CD14-positive monocyte (primary cell): ENCODE measurements at regions not wholly inside any gene's neighbourhood (a gene's known extent, or its start where the extent isn't known, plus 50 kb on each side); places are given as distances from the start of the nearest gene placed in this dataset.

Experiments used
- DNase-seq, 3 donors: peaks; one replicate each; pipeline ENCODE4 v3.0.0-alpha.2; 2011 to 2022
- H2AFZ ChIP-seq: 2 replicates; pipeline ENCODE4 v1.6.0; 2012; ENCODE audit warnings: mild to moderate bottlenecking, low read depth, low read length, inconsistent platforms; ENCODE audit not compliant: insufficient read depth, poor library complexity, severe bottlenecking
- H3K27ac ChIP-seq, 2 donors: 1 replicate in 1 of 2; 2 replicates in 1 of 2; pipeline ENCODE4 v1.5.1; 2012 to 2013; ENCODE audit warnings: low read length in 2 of 2, control low read depth in 1 of 2, inconsistent platforms in 1 of 2, low read depth in 1 of 2, mild to moderate bottlenecking in 1 of 2
- H3K27me3 ChIP-seq, 2 donors: one replicate each; pipeline versions ENCODE4 v1.6.0 to v1.6.1; 2011 to 2013; ENCODE audit warnings: low read length in 2 of 2; ENCODE audit not compliant: control insufficient read depth in 2 of 2, insufficient read depth in 2 of 2
- H3K36me3 ChIP-seq, 2 donors: replicated peaks in 1 of 2; 1 replicate in 1 of 2; 2 replicates in 1 of 2; pipeline versions ENCODE4 v1.5.1 to v1.6.1; 2012 to 2013; ENCODE audit warnings: low read length in 2 of 2, control low read depth in 1 of 2, inconsistent platforms in 1 of 2, mild to moderate bottlenecking in 1 of 2; ENCODE audit not compliant: insufficient read depth in 2 of 2, control insufficient read depth in 1 of 2
- H3K4me1 ChIP-seq, 2 donors: 1 replicate in 1 of 2; 2 replicates in 1 of 2; pipeline versions ENCODE4 v1.5.1 to v1.6.1; 2012 to 2013; ENCODE audit warnings: low read length in 2 of 2, control low read depth in 1 of 2, inconsistent platforms in 1 of 2, mild to moderate bottlenecking in 1 of 2, moderate library complexity in 1 of 2; ENCODE audit not compliant: insufficient read depth in 2 of 2, control insufficient read depth in 1 of 2
- H3K4me2 ChIP-seq: replicated peaks from 2 replicates; pipeline ENCODE3; 2012; ENCODE audit warnings: low read length, moderate library complexity, mild to moderate bottlenecking; ENCODE audit not compliant: poor library complexity, severe bottlenecking; ENCODE audit errors: extremely low read depth
- H3K4me3 ChIP-seq, 3 experiments: fragments of 200-600 bp in 1 of 3; sonication (generic) in 1 of 3; replicated peaks in 1 of 3; 1 replicate in 2 of 3; 2 replicates in 1 of 3; pipeline ENCODE4 v1.5.1; 2011 to 2013; ENCODE audit warnings: low read length in 3 of 3, mild to moderate bottlenecking in 3 of 3, control low read depth in 2 of 3, low read depth in 2 of 3, inconsistent platforms in 1 of 3, moderate library complexity in 1 of 3
- H3K79me2 ChIP-seq: 2 replicates; pipeline ENCODE4 v1.6.0; 2012; ENCODE audit warnings: mild to moderate bottlenecking, control low read depth, inconsistent platforms, low read length, moderate library complexity; ENCODE audit not compliant: insufficient read depth
- H3K9ac ChIP-seq: 2 replicates; pipeline ENCODE4 v1.6.0; 2017; ENCODE audit warnings: low read length, mild to moderate bottlenecking; ENCODE audit not compliant: insufficient read depth, poor library complexity, severe bottlenecking
- H3K9me3 ChIP-seq, 2 donors: replicated peaks in 1 of 2; 1 replicate in 1 of 2; 2 replicates in 1 of 2; pipeline versions ENCODE4 v1.5.1 to v1.6.1; 2012 to 2013; ENCODE audit warnings: low read length in 2 of 2, control low read depth in 1 of 2; ENCODE audit not compliant: control insufficient read depth in 1 of 2, insufficient read depth in 1 of 2
- H4K20me1 ChIP-seq: 2 replicates; pipeline ENCODE4 v1.6.0; 2012; ENCODE audit warnings: mild to moderate bottlenecking, low read length, control low read depth, moderate library complexity; ENCODE audit not compliant: insufficient read depth
- H3K27ac Mint-ChIP-seq, 7 donors: one replicate each; pipeline ENCODE4 v1.8.0; 2020; ENCODE audit warnings: mild to moderate bottlenecking in 7 of 7, mixed read lengths in 7 of 7, moderate library complexity in 6 of 7, inconsistent platforms in 2 of 7
- H3K27me3 Mint-ChIP-seq, 3 donors: one replicate each; pipeline ENCODE4 v1.8.0; 2021 to 2022; ENCODE audit warnings: low read depth in 3 of 3, mild to moderate bottlenecking in 3 of 3, mixed read lengths in 3 of 3, moderate library complexity in 3 of 3, inconsistent platforms in 1 of 3
- H3K36me3 Mint-ChIP-seq, 2 donors: one replicate each; pipeline ENCODE4 v1.8.0; 2020; ENCODE audit warnings: mixed read lengths in 2 of 2, inconsistent platforms in 1 of 2, mild to moderate bottlenecking in 1 of 2
- H3K4me1 Mint-ChIP-seq: one replicate; pipeline ENCODE4 v1.8.0; 2020; ENCODE audit warnings: mild to moderate bottlenecking, mixed read lengths
- H3K4me3 Mint-ChIP-seq, 2 donors: one replicate each; pipeline ENCODE4 v1.8.0; 2020; ENCODE audit warnings: mild to moderate bottlenecking in 2 of 2, mixed read lengths in 2 of 2, moderate library complexity in 1 of 2
- H3K9me3 Mint-ChIP-seq, 7 donors: one replicate each; pipeline ENCODE4 v1.8.0; 2020 to 2022; ENCODE audit warnings: mixed read lengths in 7 of 7, mild to moderate bottlenecking in 6 of 7, moderate library complexity in 6 of 7, inconsistent platforms in 2 of 7
- WGBS: methylation state at CpG from one replicate; pipeline ENCODE4 v1.1.5; 2013; ENCODE audit warnings: missing lambda C conversion rate; ENCODE audit not compliant: insufficient coverage; 5-methylcytosine and 5-hydroxymethylcytosine counted together
- intact Hi-C, 2 donors: fragments of 100-400 bp; cut with micrococcal nuclease; formaldehyde crosslinking; loops; one replicate each; pipeline versions ENCODE4 v1.15.0 to v1.15.1; 2023
- TF ChIP-seq, protein P1 (sequence below): fragments of 200-600 bp; IDR thresholded peaks from one replicate; pipeline ENCODE4 v1.8.0; 2022; ENCODE audit warnings: antibody characterized with exemption, mild to moderate bottlenecking

DNA sequence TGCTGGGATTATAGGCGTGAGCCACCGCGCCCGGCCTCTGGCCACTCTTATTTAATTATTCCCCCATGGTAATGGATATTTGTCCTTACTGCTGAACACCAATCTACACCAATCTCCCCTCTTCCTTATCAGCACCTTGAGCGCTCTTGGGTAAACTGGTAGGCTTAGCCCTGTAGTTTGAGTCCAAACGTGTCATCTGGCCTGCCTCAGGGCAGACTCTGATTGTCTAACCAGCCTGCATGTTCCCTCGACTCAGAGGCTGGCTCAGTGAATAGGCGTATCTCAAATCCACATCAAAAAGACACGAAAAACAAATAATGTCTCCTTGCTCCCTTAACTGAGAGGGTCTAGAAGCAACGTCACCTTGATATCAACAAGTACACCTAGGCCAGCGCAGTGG lies 260.9 kb downstream of the TFAP2C start:
- WGBS = 73% methylated on average over 6 of the region's 11 CpGs
- no peak overlapping the region for H3K9ac ChIP-seq

DNA sequence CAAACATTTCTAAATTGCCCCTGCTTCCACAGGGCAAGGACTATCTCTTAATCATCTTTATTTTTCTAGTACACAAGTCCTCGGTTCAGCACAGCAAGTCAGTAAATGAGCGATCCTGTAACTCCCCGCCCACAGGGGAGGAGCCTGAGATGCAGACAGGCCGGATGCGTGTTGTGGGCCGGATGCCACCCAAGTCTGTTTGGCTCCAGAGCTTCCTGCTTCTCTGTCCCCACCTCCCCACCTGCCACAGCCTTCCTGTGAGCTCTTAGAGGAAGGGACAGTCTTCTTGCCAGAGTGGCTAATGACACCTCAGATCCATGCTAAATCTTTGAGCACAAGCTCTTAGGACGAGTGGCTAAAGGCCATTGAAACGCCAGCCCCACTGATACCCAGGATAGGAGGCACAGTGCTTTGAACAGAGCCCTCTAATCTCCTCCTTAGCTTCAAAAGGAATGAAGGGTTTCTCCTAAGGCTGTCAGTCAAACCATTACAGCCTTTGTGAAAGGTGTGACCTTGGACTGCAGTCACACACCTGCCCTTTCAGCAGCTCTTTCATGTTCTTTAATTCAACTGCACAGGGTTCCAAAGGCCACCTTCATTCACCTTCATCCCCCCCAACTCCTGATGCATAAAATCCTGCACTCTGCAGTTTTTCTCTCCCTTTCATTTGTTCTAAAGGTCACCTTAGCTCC lies 264.3 kb downstream of the TFAP2C start:
- TF ChIP-seq, protein P1, sequence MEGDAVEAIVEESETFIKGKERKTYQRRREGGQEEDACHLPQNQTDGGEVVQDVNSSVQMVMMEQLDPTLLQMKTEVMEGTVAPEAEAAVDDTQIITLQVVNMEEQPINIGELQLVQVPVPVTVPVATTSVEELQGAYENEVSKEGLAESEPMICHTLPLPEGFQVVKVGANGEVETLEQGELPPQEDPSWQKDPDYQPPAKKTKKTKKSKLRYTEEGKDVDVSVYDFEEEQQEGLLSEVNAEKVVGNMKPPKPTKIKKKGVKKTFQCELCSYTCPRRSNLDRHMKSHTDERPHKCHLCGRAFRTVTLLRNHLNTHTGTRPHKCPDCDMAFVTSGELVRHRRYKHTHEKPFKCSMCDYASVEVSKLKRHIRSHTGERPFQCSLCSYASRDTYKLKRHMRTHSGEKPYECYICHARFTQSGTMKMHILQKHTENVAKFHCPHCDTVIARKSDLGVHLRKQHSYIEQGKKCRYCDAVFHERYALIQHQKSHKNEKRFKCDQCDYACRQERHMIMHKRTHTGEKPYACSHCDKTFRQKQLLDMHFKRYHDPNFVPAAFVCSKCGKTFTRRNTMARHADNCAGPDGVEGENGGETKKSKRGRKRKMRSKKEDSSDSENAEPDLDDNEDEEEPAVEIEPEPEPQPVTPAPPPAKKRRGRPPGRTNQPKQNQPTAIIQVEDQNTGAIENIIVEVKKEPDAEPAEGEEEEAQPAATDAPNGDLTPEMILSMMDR = no peak
- H3K27me3 ChIP-seq = no peaks in the 10 kb centered on the region
- H3K4me3 ChIP-seq = no peak overlapping the region
- no peaks in the 10 kb centered on the region for H3K79me2 ChIP-seq
- H3K36me3 ChIP-seq = no peaks in the 10 kb centered on the region
- no peaks in the 10 kb centered on the region for H4K20me1 ChIP-seq
- Mint-ChIP-seq H3K27ac (no peak overlapping the region), H3K4me3 (no peak overlapping the region), H3K9me3 (peaks cover 0 to 3% (median 0%) of the 10 kb centered on the region in 7 donors), H3K36me3 (no peaks in the 10 kb centered on the region), H3K4me1 (no peaks in the 10 kb centered on the region), H3K27me3 (peaks cover 2 to 7% (median 2%) of the 10 kb centered on the region in 3 donors)
- H2AFZ ChIP-seq = no peak overlapping the region
- no peaks in the 10 kb centered on the region for H3K9me3 ChIP-seq
- H3K9ac ChIP-seq = no peak overlapping the region
- H3K4me2 ChIP-seq = no peak overlapping the region
- H3K4me1 ChIP-seq = no peaks in the 10 kb centered on the region
- intact Hi-C loops = no loop called here
- 21% methylated on average over 8 of the region's 8 CpGs for WGBS
- DNase-seq = no peak
- no peak overlapping the region for H3K27ac ChIP-seq

More for the DNA sequence above, 260.9 kb downstream of the TFAP2C start:
- H3K4me1 Mint-ChIP-seq = no peaks in the 10 kb centered on the region
- no peaks in the 10 kb centered on the region for H3K27me3 ChIP-seq
- no peak overlapping the region for H3K4me2 ChIP-seq
- no peaks in the 10 kb centered on the region for H3K36me3 ChIP-seq
- H3K4me3 ChIP-seq = no peak overlapping the region
- H2AFZ ChIP-seq = no peak overlapping the region
- no peak for DNase-seq
- H4K20me1 ChIP-seq = no peaks in the 10 kb centered on the region
- no peak overlapping the region for H3K27ac Mint-ChIP-seq
- H3K27ac ChIP-seq = no peak overlapping the region
- intact Hi-C loops = no loop called here
- no peak overlapping the region for H3K4me3 Mint-ChIP-seq
- peaks cover 0 to 6% (median 2%) of the 10 kb centered on the region in 3 donors for H3K27me3 Mint-ChIP-seq
- peaks cover 0 to 10% (median 0%) of the 10 kb centered on the region in 7 donors for H3K9me3 Mint-ChIP-seq
- H3K4me1 ChIP-seq = no peaks in the 10 kb centered on the region
- no peaks in the 10 kb centered on the region for H3K9me3 ChIP-seq
- no peaks in the 10 kb centered on the region for H3K36me3 Mint-ChIP-seq
- TF ChIP-seq, protein P1 = no peak
- no peaks in the 10 kb centered on the region for H3K79me2 ChIP-seq
